GM23338 (cell line): ENCODE measurements at regions not wholly inside any gene's neighbourhood (a gene's known extent, or its start where the extent isn't known, plus 50 kb on each side); places are given as distances from the start of the nearest gene placed in this dataset.

Source experiments
- EZH2 ChIP-seq: fragments of 200-600 bp; sonication (generic); IDR thresholded peaks from one replicate; pipeline ENCODE4 v1.8.0; 2017; ENCODE audit warnings: antibody characterized with exemption, mild to moderate bottlenecking, low read depth; ENCODE audit not compliant: unreplicated experiment
- EZH2phosphoT487 ChIP-seq: fragments of 200-600 bp; sonication (generic); IDR thresholded peaks from one replicate; pipeline ENCODE4 v1.8.1; 2018; ENCODE audit warnings: antibody characterized with exemption; ENCODE audit not compliant: unreplicated experiment
- JUNB ChIP-seq: IDR thresholded peaks from one replicate; pipeline ENCODE4 v1.6.1; 2016; ENCODE audit warnings: antibody characterized with exemption; ENCODE audit not compliant: unreplicated experiment
- POLR2AphosphoS5 ChIP-seq: IDR thresholded peaks from 2 replicates; pipeline ENCODE4 v1.6.1; 2016; ENCODE audit warnings: antibody characterized with exemption, low read depth
- REST ChIP-seq: IDR thresholded peaks from one replicate; pipeline ENCODE4 v1.6.1; 2018; ENCODE audit warnings: antibody characterized with exemption; ENCODE audit not compliant: unreplicated experiment
- ZNF331 ChIP-seq: fragments of 250-450 bp; sonication (Bioruptor Pico); IDR thresholded peaks from 2 replicates; pipeline ENCODE4 v1.5.0; 2020; ENCODE audit warnings: low read depth, mild to moderate bottlenecking, moderate library complexity
- ZNF462 ChIP-seq: fragments of 250-450 bp; sonication (Bioruptor Pico); IDR thresholded peaks from 2 replicates; pipeline ENCODE4 v1.5.0; 2020; ENCODE audit warnings: mild to moderate bottlenecking, moderate library complexity

GRCh38 chr2:64765160-64765805 lies 111.6 kb upstream of the SERTAD2 start (continued):
- TF ChIP-seq ZNF462 (no peak), EZH2 (no peak), REST (no peak), ZNF331 (CRISPR knock-in tag) (no peak), POLR2AphosphoS5 (no peak), JUNB (no peak), EZH2phosphoT487 (no peak)
